A172 (cell line): ENCODE measurements at regions not wholly inside any gene's neighbourhood (a gene's known extent, or its start where the extent isn't known, plus 50 kb on each side); places are given as distances from the start of the nearest gene placed in this dataset.
"Not testable (repeated sequence)": the region's sequence is repeated elsewhere in the genome, so short reads cannot be mapped to it uniquely, and the experiment has no call there.

Source experiments
- DNase-seq: peaks from one replicate; pipeline ENCODE4 v3.0.0-alpha.2; 2015; ENCODE audit warnings: low spot score

DNA sequence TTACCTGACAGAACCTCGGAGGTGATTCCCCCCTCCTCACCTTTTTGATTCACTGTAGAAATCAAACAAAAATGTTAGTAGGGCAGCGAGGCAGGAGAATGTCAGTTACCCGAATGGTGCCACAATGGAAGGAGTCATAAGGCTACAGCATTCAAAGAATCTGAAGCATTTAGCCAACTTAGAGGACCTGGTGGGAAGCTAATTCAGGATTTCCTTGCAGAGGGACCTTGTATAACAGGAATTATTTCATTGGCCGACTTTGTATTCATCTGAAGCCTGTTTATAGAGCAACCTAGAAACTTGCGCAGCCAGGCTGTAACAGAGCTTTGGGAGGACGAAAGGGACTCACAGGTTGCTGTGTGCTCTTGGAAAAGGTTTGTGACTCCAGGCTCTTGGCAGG lies 129.1 kb upstream of the MMADHC start:
- no peak for DNase-seq

DNA sequence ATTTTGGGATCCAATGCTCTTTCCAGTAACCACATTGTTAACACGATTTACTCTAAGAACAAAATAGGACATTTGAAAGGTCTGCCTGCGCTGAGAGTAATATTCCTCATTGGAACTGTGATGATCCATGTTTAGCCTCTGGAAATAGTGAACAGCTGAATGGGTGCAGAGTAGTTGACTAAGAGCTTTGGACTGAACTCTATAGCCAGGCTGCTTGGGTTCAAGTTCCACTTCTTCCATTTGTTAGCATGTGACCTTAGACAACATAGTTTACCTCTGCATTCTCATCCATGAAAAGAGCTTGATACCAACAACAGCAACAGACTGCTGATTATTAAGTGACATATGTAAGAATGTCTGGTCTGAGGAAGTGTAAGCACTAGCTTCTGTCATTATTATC lies 128.3 kb upstream of the MMADHC start:
- no peak for DNase-seq

DNA sequence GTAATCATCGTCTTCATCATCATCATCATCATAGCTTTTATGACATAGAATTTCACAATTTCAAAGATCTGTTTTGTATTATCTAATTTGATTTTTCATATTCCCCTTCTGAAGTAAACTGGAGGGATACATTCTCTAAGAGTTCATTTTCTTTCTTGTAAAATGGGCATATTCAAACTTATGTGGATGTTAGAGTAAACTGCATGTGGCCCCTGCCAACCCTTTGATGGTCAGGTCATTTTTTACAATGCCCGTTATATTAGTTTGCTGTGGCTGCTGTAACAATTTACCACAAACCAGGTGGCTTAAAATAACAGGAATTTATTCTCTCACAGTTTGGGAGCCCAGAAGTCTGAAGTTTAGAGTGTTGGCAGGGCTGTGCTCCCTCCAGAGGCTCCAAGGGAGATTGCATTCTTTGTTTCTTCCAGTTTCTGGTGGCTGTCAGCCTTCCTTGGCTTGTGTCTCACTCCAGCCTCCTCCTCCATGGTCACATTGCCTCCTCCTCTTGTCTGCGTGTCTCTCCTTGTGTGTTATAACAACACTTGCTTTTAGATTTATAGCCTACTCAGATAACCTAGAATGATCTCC lies 127.5 kb upstream of the MMADHC start:
- peak; percentile 79 for DNase-seq

DNA sequence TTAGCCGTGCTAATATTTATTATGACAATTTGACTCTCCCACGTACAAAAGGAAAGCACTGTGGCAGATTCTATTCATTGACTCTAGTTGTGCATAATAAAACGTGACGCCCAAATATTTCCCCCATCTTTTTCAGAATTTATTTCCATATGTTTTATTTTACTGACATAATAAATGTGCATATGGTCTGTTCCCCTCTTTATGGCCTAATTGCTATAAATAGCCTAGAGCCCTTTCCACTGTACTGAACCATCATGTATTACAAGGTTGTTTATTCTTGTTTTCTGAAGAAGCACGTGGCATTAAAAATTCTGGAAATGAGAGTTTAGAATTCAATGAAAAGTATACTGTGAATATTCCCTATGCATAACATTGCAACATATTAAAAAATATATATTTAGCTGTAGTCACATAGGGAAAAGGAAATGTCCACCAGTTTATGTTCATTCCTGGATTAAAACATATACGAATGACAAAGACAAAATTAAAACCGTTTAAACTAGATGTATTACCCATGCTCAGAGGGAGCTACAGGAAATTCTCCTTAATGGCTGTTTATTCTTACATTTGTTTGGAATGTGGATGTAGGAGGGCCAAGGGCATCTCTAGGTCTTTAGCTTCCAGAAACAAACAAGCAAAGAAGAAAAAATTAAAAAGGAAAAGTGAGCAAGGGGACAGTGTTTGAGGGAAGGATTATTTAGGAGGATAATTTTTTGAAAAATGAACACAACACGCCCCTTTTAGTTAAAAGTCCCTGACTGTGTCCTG lies 122.1 kb upstream of the MMADHC start:
- no peak for DNase-seq

DNA sequence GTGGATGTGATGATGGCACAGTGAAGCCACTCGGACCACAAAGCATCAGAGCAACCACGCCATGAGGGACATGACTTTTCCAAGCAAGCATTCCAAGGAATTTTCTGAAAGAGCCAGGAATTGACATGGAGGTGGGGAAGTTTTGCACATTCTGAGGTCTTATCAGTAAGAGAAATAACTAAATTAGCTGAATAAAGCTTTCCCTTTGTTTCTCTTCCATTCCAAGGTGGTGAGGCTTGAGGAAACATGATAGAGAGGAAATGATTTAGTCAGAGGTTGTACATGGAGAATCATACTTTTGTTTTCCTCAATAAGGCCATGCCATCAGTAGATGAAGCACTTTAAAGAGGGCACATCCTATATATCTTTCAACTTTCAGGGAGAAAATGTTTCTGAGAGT lies 115.7 kb upstream of the MMADHC start:
- DNase-seq = peak; percentile 34

DNA sequence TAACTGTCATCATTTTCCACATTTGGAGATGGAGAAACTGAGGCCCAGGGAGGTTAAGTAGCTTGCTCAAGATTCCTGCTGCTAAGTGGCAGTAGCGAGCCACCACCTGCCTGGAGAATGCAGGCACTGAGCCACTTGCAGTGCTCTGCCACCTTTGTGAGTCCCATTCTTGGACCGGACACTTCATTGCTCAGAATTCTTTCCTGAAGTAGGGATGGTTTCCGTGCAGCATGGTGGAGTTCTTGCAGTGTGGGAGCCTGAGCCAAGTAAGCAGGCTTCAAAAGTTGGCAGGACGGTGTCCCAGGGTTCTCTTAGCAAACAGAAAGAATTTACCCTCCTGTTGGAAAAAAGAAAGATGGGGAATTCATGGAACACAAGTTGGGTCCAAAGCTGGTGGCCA lies 115.0 kb upstream of the MMADHC start:
- DNase-seq = no peak

DNA sequence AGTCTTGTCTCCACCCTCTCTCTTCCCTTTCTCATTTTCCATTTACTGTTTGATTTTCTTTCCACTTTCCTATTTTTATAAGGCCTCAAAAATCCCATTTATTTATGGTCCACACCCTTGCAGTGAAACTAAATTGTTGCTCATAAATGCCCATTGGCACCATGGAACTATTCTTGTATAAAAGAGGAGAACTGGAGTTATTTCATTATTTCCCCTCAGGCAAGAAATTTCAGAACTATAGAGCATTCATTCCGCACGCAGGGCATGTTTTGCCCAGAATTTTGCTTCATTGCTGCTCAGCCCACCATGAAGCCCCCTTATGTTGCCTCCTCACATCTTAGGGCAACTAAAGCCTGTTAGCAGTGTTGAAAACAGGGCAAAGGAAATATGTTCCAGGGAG lies 113.7 kb upstream of the MMADHC start:
- DNase-seq = no peak

DNA sequence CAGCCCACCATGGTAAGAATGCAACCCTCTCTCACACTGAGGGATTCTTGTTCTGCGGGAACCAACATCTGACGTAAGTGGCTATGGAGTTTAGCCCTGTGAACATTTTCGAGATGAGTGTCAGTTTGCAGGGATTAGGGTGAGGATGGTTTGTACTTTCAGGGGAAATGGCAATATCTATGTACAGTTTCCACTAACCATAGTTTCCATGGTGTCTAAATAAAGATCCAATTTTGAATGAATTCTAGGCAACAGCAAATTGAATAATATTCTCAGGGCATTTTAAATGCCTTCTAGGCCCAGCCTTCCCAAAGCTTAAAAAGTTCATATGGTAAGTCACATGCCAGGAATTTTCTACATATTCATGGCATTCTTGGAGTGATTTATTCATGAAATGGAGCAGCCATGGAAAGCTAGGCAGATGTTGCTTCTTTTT lies 105.4 kb upstream of the MMADHC start:
- no peak for DNase-seq

DNA sequence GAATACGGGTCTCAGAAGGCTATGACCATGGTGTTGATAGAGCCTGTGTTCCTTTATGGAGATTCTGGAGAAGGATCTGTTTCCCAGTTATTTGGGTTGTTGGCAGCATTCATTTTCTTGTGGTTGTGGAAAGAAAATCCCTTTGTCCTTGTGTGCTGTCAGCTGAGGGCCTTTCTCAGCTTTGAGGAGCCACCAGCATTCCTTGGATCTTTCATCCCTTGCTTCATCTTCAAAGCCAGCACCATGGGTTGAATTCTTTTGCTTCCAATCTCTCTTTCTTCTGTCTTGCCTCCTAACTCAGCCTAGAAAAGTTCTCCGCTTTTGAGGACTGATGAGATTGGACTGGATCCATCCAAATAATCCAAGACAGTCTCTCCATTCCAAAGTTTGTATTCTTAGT lies 103.2 kb upstream of the MMADHC start:
- DNase-seq = no peak

DNA sequence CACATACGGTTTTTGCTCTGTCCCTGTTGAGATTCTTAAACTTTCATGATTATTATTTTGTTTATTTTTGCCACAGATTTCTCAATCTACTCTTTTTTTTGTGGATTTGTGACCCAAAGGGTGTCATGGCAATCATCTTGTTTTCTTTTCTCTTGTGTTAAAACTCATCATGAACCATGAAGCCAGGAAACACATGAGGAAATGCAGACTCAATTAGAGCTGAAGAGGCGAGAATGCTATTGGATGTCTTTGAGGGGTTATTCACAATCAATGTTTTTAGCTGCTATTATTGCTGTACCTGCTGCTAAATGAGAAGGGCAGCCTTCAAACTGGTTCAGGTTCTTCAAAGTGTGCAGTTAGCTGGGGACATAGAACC lies 99.5 kb upstream of the MMADHC start:
- no peak for DNase-seq

DNA sequence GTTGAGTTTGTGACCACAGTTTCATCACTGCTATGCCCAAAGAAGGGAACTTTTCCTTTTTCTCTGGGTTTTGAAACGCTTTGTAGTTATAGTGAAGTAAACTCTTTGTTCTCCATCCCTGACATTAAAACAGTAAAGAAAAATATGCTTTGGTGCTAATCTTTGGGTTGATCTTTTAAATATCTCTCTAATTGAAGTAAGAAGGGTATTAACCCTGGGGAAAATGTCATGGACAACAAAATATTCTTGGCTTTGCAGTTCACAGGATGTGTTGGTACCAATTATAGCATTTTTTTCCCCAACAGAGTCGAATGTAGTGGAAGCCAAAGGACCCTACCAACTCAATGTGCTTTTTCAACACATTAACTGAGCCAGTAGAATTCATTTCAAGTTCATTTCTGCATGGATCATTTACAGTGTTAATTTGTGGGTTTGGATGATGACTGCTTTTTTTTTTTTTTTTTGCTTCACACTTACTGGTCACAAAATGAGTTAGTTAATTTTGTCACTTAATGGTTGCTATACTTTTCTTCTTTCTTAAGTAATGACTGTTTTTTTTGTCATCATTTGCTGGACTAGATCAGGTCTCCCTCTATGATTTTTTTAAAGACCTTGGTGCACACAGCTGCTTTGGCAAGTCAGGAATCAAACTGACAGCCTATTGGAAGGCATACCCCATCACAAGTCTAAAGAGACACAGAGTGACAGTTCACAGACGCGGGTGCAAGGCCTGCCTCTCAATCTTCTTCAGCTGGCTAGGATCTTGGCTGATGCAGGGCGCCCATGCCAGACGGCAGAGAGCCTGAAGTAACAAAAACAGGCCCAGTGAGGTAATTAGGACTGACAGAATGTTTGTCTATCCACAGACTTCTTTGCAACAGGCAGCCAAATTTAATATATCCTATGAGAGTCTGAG lies 98.8 kb upstream of the MMADHC start:
- DNase-seq = no peak

DNA sequence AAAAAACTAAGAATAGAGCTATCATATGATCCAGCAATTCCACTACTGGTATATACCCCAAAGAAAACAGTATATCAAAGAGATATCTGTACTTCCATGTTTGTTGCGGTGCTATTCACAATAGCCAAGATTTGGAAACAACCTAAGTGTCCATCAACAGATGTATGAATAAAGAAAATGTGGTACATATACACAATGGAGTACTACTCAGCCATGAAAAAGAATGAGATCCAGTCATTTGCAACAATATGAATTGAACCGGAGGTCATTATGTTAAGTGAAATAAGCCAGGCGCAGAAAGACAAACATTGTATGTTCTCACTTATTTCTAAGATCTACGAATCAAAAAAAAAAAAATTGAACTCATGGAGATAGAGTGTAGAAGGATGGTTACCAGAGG lies 97.8 kb upstream of the MMADHC start:
- not testable (repeated sequence) for DNase-seq

DNA sequence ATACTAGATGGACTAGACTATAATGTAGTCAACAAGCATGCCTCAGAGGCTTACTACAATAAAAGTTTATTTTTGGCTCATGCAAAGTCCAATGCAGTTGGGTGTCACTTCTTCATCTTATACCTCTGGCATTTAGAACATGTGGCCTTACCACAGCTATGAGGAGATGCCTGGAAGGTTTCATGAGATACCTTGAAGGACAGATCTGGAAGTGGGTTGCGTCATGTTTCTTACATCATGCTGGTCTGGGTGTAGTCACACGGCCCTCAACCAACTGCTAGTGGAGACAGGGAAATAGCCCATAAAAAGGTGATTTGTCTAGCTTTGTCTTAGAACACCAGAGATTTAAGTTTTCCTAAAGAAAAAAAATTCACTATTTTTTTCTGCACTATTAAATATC lies 91.7 kb upstream of the MMADHC start:
- DNase-seq = peak; percentile 14

DNA sequence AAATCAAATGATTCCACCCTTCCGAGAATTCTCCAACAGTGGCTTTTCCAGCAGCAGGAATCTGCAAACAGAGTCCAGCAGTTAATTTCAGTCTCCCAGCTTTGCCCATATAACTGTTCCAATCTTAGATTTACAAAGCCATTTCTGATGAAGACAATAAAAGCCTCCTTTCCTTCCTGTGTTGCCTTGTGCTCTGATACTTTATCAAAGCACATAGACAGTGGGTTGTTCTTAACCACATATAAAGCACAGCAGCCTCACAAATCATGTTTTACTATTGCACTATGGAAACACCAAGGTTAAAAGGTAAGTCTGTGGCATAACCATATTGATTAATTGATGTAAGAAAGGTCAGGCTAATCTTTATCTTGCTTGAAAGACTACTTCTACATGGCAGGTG lies 89.8 kb upstream of the MMADHC start:
- no peak for DNase-seq

DNA sequence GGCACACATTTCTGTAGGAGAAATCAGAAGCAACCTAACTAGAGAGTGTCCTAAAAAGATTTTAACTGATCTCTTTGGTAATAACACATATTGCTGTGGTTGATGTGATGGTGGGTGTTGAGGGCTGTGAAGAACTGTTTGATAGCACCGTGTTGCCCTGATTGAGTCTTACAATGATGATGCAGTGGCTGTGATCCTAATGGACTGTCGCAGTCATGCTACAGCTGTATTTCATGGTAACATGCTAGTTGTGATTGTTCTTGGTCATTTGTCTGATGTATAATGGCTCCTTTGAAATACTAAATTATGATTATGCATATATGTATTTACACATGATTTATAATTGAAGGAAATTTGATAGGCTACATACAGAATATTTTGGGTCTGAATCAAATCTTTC lies 82.5 kb upstream of the MMADHC start:
- no peak for DNase-seq

DNA sequence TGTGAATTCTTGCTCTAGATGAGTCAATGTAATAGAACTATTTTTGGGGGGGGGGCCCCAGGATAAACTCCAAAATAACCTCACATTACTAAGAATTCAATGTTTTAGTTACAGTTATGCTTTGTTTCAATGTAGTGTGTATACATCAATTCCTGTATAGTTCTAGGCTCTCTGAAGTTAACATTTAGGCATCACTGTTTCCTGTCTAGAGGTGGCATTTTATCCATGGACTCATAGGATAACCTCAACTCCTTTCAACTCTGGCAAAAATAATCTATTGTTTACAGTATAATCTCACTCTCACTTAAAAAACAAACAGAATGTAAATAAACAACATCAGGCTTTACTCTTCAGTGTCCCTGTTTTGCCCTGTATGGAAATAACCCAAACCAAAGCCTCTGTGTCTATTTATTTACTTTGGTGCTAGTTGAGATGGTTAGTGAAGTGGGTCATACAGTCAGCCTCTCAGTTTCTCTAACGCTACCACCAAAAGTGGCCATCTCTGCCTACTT lies 79.3 kb upstream of the MMADHC start:
- no peak for DNase-seq

DNA sequence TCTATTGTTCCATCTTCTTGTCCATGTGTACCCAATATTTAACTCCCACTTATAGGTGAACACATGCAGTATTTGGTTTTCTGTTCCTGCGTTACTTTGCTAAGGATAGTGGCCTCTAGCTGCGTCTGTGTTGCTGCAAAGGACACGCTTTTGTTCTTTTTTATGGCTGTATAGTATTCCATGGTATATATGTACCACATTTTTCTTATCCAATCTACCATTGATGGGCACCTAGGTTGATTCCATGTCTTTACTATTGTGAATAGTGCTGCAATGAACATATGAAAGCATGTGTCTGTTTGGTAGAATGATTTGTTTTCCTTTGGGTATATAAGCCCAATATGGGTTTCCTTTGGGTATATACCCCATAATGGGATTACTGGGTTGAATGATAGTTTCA lies 77.3 kb upstream of the MMADHC start:
- DNase-seq = no peak

DNA sequence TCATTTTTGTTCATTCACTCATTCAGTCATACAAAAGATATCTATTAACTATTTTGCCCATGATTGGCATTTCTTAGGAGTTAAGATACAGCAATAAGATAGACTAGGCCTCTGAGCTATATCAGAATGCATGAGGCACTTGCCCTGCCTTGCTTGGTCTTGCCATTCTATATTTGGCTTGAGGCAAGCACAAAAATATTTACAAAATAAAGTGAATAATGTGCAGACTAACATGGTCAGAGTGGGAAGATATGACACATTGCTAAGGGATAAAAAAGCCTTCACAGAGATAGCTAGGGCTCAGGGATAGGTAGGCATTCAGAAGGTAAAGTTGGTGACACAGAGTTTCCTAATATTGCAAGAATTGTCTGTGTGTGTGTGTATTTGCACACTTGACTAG lies 75.0 kb upstream of the MMADHC start:
- no peak for DNase-seq

DNA sequence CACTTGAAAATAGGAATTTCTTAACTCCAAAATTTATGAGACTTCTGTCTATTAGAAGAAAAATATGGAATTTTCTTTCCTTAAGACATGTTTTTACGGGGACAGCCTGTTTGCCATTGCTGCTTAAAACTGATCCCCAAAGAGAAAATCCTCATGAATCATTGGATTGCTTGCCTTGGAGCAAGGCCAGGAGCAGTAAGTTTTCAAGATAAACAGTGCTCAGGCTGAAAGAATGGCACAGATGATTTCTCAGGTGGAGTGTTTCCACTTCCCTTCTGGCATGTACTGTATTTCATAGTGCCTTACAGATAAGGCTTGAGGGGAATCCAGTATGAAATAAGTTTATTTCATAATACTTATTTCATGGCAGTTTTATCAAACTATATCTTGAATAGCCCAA lies 74.3 kb upstream of the MMADHC start:
- DNase-seq = peak; percentile 76

DNA sequence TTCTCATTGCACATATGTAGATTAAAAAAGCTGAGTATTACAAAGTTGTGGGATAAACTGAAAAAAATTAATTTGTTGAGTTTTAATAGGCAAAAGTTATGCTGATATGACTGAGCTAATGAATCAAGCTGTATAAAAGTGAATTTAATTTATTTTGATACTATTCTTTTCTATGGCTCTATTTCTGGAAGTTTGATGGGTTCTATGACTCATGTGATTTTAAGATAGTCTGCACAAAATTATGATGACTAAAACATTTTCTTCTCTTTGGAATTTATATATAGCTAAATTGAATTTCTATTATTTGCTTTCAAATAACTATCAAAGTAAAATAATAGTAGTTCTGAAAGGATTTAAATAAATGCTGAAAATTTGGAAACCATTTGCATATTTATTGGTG lies 71.0 kb upstream of the MMADHC start:
- no peak for DNase-seq

DNA sequence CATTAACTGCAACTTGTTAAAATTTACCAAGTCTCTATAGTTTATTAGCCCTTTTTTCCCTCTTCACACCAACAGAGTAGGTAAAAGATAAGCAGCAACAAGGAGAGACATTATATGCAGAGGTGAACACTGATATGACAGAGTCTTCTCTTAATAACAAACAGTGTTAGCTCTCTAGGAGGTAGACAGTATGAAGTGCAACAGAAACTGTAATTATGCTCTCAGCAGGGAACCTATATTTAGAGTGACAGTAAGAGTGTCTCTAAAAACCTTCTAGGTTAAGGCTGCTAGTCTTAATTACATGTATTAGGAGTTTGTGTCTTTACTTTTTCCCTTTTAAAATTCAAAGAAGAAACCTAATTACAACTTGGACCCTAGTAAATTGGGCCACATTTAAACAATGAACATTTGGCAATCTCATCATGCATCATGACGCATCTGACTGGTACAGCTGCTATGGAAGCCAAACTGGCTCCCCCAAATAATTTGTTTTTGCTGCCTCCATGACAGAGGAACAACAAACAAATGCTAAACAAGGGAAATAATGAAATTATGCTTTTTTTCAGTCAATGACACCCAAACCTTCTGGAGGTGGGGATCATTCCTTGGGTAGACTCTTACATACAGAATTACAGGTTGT lies 69.9 kb upstream of the MMADHC start:
- DNase-seq = no peak

DNA sequence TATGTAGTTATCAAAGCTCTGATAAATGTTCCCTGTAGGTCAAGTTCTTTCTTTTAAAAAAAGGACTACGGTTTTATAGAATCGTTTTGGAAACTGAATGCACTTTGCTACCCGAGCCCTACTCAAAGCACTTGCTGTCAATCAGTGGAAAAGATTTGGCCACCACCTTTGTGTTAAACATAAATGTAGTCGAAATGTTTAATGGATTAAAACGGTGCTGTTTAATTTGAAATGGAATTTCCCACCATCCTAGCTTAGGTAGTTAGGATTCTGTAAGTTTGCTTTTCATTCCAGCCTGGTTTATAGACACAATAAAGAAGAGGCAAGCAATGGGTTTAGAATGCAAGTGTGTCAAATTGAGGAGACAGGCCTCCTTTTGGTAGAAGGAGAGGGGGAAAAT lies 69.4 kb upstream of the MMADHC start:
- no peak for DNase-seq
